ENCODE measurements at regions not wholly inside any gene's neighbourhood (a gene's known extent, or its start where the extent isn't known, plus 50 kb on each side); places are given as distances from the start of the nearest gene placed in this dataset.

GRCh38 chr11:76291576-76292526, 85.5 kb upstream of the WNT11 start:
- POLR2A ChIA-PET, result no interaction called here
- Histone ChIP-seq H2AFZ (ENCODE audit: insufficient read depth, low read depth, low read length, poor library complexity, severe bottlenecking) (no peak overlapping the region), H3K4me1 (ENCODE audit: control insufficient read depth in 2 of 2, insufficient read depth in 2 of 2, low read length in 2 of 2) (peaks cover 27 to 33% of the 10 kb centered on the region in 2 donors), H3K4me2 (replicated peaks; ENCODE audit: low read depth, low read length, poor library complexity, severe bottlenecking) (peak overlapping the region; percentile 43), H3K27ac (ENCODE audit: low read length in 2 of 2) (no peak overlapping the region), H3K4me3 (ENCODE audit: control extremely low read depth in 1 of 5, extremely low read depth in 1 of 5, insufficient read depth in 1 of 5, low read depth in 2 of 5, low read length in 4 of 5) (no peak overlapping the region), H3K36me3 (replicated peaks in 1 of 2; ENCODE audit: control extremely low read depth in 1 of 2, control insufficient read depth in 1 of 2, extremely low read depth in 1 of 2, insufficient read depth in 2 of 2, low read length in 1 of 2) (no peaks in the 10 kb centered on the region), H4K20me1 (ENCODE audit: control insufficient read depth, insufficient read depth, low read length, poor library complexity, severe bottlenecking) (no peaks in the 10 kb centered on the region), H3K9ac (ENCODE audit: low read length) (no peak overlapping the region), H3K79me2 (ENCODE audit: control insufficient read depth, insufficient read depth, low read length) (no peaks in the 10 kb centered on the region), H3K27me3 (replicated peaks in 1 of 4; ENCODE audit: control extremely low read depth in 1 of 4, control insufficient read depth in 3 of 4, insufficient read depth in 4 of 4, low read length in 3 of 4) (no peaks in the 10 kb centered on the region), H3K9me3 (ENCODE audit: control extremely low read depth in 1 of 3, control insufficient read depth in 2 of 3, insufficient read depth in 1 of 3, low read length in 2 of 3) (peaks cover 0 to 14% (median 5%) of the 10 kb centered on the region in 3 donors)
- Mint-ChIP-seq H3K4me3 (no peak overlapping the region), H3K9me3 (ENCODE audit: insufficient read depth) (no peaks in the 10 kb centered on the region), H3K27me3 (no peaks in the 10 kb centered on the region), H3K27ac (no peak overlapping the region), H3K4me1 (peaks cover 30% of the 10 kb centered on the region)
- CTCF ChIA-PET, result no interaction called here
- ATAC-seq (ENCODE audit: low read depth) (peak; percentile 45), DNase-seq (no peak)
- intact Hi-C loops (cut with micrococcal nuclease), result no loop called here
- no peak for TF ChIP-seq EZH2 (IDR thresholded peaks at IDR 0.05; ENCODE audit: borderline replicate concordance, insufficient read depth, low read depth, low read length, poor library complexity, severe bottlenecking)
- no peak for TF ChIP-seq CTCF (IDR thresholded peaks at IDR 0.05)
- 72% methylated on average over 24 of the region's 24 CpGs for WGBS (ENCODE audit: insufficient coverage)
